ENCODE measurements at regions not wholly inside any gene's neighbourhood (a gene's known extent, or its start where the extent isn't known, plus 50 kb on each side); places are given as distances from the start of the nearest gene placed in this dataset.

DNA sequence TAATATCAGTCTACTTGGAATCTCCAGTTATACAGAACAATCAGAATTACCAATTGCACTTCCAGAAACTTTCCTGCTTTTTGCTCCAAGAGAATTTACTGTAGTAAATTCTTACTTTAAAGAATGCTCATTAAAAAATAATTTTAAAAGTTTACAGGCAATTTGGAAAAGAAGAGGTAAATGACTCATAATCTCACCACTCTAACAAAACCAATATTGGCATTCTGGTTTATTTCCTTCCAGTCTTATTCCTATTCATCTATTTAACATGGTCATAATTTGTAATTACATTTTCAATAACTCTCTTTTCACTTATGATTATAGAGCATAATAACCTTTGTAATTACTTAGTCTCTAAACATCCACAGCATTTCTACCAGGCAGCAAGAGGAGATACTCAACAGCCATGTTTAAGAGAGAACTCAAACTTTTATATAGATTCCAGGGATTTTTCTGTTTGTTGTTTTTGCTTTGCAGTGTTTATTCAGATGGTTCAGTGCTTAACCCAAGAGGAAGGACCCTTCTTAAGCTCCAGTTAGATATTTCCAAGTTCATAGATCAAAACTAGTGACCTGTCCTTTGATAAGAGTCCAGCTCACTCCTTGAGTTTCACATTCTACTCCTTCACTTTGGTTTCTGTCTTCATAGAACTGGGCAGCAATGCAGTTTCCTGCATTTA lies 464.7 kb downstream of the TXNL1 start:
- Mint-ChIP-seq H3K27ac (no peak overlapping the region), H3K4me3 (no peak overlapping the region), H3K4me1 (ENCODE audit: low read depth) (no peaks in the 10 kb centered on the region), H3K36me3 (ENCODE audit: low read depth) (no peaks in the 10 kb centered on the region), H3K9me3 (no peaks in the 10 kb centered on the region), H3K27me3 (ENCODE audit: low read depth) (no peaks in the 10 kb centered on the region)
- CTCF ChIA-PET: no interaction called here
- DNase-seq: no peak
- intact Hi-C loops (cut with micrococcal nuclease): no loop called here

GRCh38 chr18:56172527-56172926 lies 465.9 kb downstream of the TXNL1 start:
- no peak overlapping the region for H3K4me3 Mint-ChIP-seq
- no peak for DNase-seq
- CTCF ChIA-PET: no interaction called here
- intact Hi-C loops (cut with micrococcal nuclease): no loop called here
- H3K4me1 Mint-ChIP-seq (ENCODE audit: low read depth): no peaks in the 10 kb centered on the region
- no peaks in the 10 kb centered on the region for H3K9me3 Mint-ChIP-seq
- H3K27ac Mint-ChIP-seq: no peak overlapping the region
- no peaks in the 10 kb centered on the region for H3K27me3 Mint-ChIP-seq (ENCODE audit: low read depth)
- H3K36me3 Mint-ChIP-seq (ENCODE audit: low read depth): no peaks in the 10 kb centered on the region

DNA sequence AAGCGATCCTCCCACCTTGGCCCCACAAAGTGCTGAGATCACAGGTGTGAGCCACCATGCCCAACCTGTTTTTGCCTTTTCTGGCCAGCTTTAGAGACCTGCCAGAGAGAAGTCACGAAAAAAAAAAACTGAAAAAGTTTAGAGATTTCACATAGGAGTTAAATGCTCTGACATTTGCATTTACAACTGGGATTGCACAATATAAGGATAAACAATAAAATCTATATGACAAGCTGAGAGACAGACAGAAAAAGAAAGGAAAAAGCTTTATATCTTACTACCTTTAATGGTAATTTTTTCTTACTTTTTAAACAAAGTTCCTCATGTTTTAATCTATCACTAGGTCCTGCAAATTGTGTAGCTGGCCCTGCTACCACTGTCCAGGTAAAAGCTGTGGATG lies 466.5 kb downstream of the TXNL1 start:
- no peak overlapping the region for H3K4me3 Mint-ChIP-seq
- no peaks in the 10 kb centered on the region for H3K4me1 Mint-ChIP-seq (ENCODE audit: low read depth)
- H3K27ac Mint-ChIP-seq: no peak overlapping the region
- H3K9me3 Mint-ChIP-seq: no peaks in the 10 kb centered on the region
- H3K27me3 Mint-ChIP-seq (ENCODE audit: low read depth): no peaks in the 10 kb centered on the region
- H3K36me3 Mint-ChIP-seq (ENCODE audit: low read depth): no peaks in the 10 kb centered on the region
- DNase-seq: no peak
- CTCF ChIA-PET: no interaction called here
- intact Hi-C loops (cut with micrococcal nuclease): no loop called here

- no peak for DNase-seq
Observed at GRCh38 chr18:56168049-56168781, 470.2 kb downstream of the TXNL1 start.

DNA sequence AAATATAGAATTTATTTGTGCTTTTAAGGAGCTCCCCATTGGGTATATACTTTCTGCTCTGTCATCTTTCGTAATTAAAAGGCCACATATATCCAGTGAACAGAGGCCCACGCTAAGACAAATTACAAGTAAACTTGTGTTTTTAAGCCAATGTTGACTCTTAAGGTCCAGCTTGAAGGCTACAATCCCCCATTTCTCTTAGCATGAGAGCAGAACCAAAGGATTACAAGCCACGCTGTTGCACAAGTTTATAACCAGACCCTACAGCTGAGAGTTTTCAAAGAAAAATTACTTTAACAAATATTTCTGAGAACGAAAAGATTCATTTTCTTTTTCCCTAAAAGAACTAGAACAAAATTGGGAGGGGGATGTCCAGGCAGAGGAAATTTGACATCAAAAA lies 471.0 kb downstream of the TXNL1 start:
- CTCF ChIA-PET: no interaction called here
- Mint-ChIP-seq H3K27ac (no peak overlapping the region), H3K36me3 (ENCODE audit: low read depth) (no peaks in the 10 kb centered on the region), H3K9me3 (no peaks in the 10 kb centered on the region), H3K4me3 (no peak overlapping the region), H3K27me3 (ENCODE audit: low read depth) (no peaks in the 10 kb centered on the region), H3K4me1 (ENCODE audit: low read depth) (no peaks in the 10 kb centered on the region)
- intact Hi-C loops (cut with micrococcal nuclease): no loop called here
- DNase-seq: no peak

More at GRCh38 chr18:56168049-56168781, 470.2 kb downstream of the TXNL1 start:
- Mint-ChIP-seq H3K4me1 (ENCODE audit: low read depth) (no peaks in the 10 kb centered on the region), H3K27me3 (ENCODE audit: low read depth) (no peaks in the 10 kb centered on the region), H3K27ac (no peak overlapping the region), H3K36me3 (ENCODE audit: low read depth) (no peaks in the 10 kb centered on the region), H3K9me3 (no peaks in the 10 kb centered on the region), H3K4me3 (no peak overlapping the region)
- intact Hi-C loops (cut with micrococcal nuclease): no loop called here
- CTCF ChIA-PET: no interaction called here

DNA sequence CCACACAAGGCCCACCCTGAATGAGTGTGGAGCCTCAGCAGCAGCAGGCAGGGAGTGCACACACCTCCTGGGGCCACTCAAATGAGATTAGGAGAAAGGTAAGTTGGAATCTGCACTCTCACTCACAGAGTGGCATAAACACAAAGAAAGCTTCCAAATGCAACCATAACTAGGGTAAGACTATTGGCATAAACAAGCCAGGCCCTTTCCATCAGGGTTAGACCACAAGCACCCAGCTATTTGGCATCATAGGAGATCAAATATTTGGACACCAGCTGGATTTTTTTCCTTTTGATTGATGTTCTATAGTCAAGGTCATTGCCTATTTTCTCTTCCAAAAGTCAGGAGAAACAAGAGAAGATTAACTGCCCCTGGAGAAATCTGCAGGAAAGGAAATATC lies 471.5 kb downstream of the TXNL1 start:
- intact Hi-C loops (cut with micrococcal nuclease): no loop called here

GRCh38 chr18:56165601-56166355 lies 472.6 kb downstream of the TXNL1 start:
- Mint-ChIP-seq H3K27ac (no peak overlapping the region), H3K4me3 (no peak overlapping the region), H3K36me3 (ENCODE audit: low read depth) (no peaks in the 10 kb centered on the region), H3K9me3 (no peaks in the 10 kb centered on the region), H3K27me3 (ENCODE audit: low read depth) (no peaks in the 10 kb centered on the region), H3K4me1 (ENCODE audit: low read depth) (no peaks in the 10 kb centered on the region)
- CTCF ChIA-PET: interaction anchor here (1.1 kb wide), 1 partner anchor 11 kb away, joined by 4 read pairs; no protein-coding TSS in a partner anchor
- intact Hi-C loops (cut with micrococcal nuclease): no loop called here
- DNase-seq: no peak

More for the DNA sequence above, 471.5 kb downstream of the TXNL1 start:
- Mint-ChIP-seq H3K27me3 (ENCODE audit: low read depth) (no peaks in the 10 kb centered on the region), H3K4me3 (no peak overlapping the region), H3K27ac (no peak overlapping the region), H3K9me3 (no peaks in the 10 kb centered on the region), H3K36me3 (ENCODE audit: low read depth) (no peaks in the 10 kb centered on the region), H3K4me1 (ENCODE audit: low read depth) (no peaks in the 10 kb centered on the region)
- CTCF ChIA-PET: no interaction called here
- no peak for DNase-seq

GRCh38 chr18:56162311-56163265 lies 475.8 kb downstream of the TXNL1 start:
- no peaks in the 10 kb centered on the region for H3K27me3 Mint-ChIP-seq (ENCODE audit: low read depth)
- intact Hi-C loops (cut with micrococcal nuclease): no loop called here
- CTCF ChIA-PET: no interaction called here
- no peaks in the 10 kb centered on the region for H3K36me3 Mint-ChIP-seq (ENCODE audit: low read depth)
- DNase-seq: no peak
- no peak overlapping the region for H3K4me3 Mint-ChIP-seq
- no peaks in the 10 kb centered on the region for H3K9me3 Mint-ChIP-seq
- no peak overlapping the region for H3K27ac Mint-ChIP-seq
- H3K4me1 Mint-ChIP-seq (ENCODE audit: low read depth): no peaks in the 10 kb centered on the region

- Mint-ChIP-seq H3K4me1 (ENCODE audit: low read depth) (no peaks in the 10 kb centered on the region), H3K36me3 (ENCODE audit: low read depth) (no peaks in the 10 kb centered on the region), H3K4me3 (no peak overlapping the region), H3K27me3 (ENCODE audit: low read depth) (no peaks in the 10 kb centered on the region), H3K9me3 (no peaks in the 10 kb centered on the region), H3K27ac (no peak overlapping the region)
- no peak for DNase-seq
- CTCF ChIA-PET: no interaction called here
- intact Hi-C loops (cut with micrococcal nuclease): no loop called here
Observed at GRCh38 chr18:56161566-56162260, 476.7 kb downstream of the TXNL1 start.

- no peaks in the 10 kb centered on the region for H3K36me3 Mint-ChIP-seq (ENCODE audit: low read depth)
- H3K4me3 Mint-ChIP-seq: no peak overlapping the region
- CTCF ChIA-PET: no interaction called here
- H3K4me1 Mint-ChIP-seq (ENCODE audit: low read depth): no peaks in the 10 kb centered on the region
- DNase-seq: no peak
- no peaks in the 10 kb centered on the region for H3K27me3 Mint-ChIP-seq (ENCODE audit: low read depth)
- no peaks in the 10 kb centered on the region for H3K9me3 Mint-ChIP-seq
- intact Hi-C loops (cut with micrococcal nuclease): no loop called here
- no peak overlapping the region for H3K27ac Mint-ChIP-seq
Observed at GRCh38 chr18:56158676-56159075, 479.7 kb downstream of the TXNL1 start.

- no peaks in the 10 kb centered on the region for H3K27me3 Mint-ChIP-seq (ENCODE audit: low read depth)
- no peaks in the 10 kb centered on the region for H3K36me3 Mint-ChIP-seq (ENCODE audit: low read depth)
- H3K27ac Mint-ChIP-seq: no peak overlapping the region
- intact Hi-C loops (cut with micrococcal nuclease): no loop called here
- DNase-seq: no peak
- H3K4me3 Mint-ChIP-seq: no peak overlapping the region
- H3K9me3 Mint-ChIP-seq: no peaks in the 10 kb centered on the region
- CTCF ChIA-PET: no interaction called here
- H3K4me1 Mint-ChIP-seq (ENCODE audit: low read depth): no peaks in the 10 kb centered on the region
Observed at GRCh38 chr18:56157541-56157940, 480.9 kb downstream of the TXNL1 start.
